GM06990 (cell line): ENCODE measurements at regions not wholly inside any gene's neighbourhood (a gene's known extent, or its start where the extent isn't known, plus 50 kb on each side); places are given as distances from the start of the nearest gene placed in this dataset.
"Not testable (repeated sequence)": the region's sequence is repeated elsewhere in the genome, so short reads cannot be mapped to it uniquely, and the experiment has no call there.

Source experiments
- DNase-seq: peaks from one replicate; pipeline ENCODE4 v3.0.0-alpha.2; 2011; ENCODE audit not compliant: insufficient read length; ENCODE audit errors: extremely low read depth
- H3K27me3 ChIP-seq: replicated peaks from 2 replicates; pipeline ENCODE4 v1.6.0; 2011; ENCODE audit warnings: low read length; ENCODE audit not compliant: control insufficient read depth, insufficient read depth
- H3K36me3 ChIP-seq: 2 replicates; pipeline ENCODE4 v1.5.1; 2011; ENCODE audit warnings: low read length; ENCODE audit not compliant: control insufficient read depth, insufficient read depth
- H3K4me3 ChIP-seq: replicated peaks from 2 replicates; pipeline ENCODE4 v1.5.1; 2011; ENCODE audit warnings: low read depth, mild to moderate bottlenecking, control low read depth, low read length
- CTCF ChIP-seq: IDR thresholded peaks from 2 replicates; pipeline ENCODE4 v1.5.1; 2011; ENCODE audit warnings: low read length, control low read depth, mild to moderate bottlenecking, inconsistent platforms; ENCODE audit not compliant: insufficient read depth, poor library complexity, severe bottlenecking

DNA sequence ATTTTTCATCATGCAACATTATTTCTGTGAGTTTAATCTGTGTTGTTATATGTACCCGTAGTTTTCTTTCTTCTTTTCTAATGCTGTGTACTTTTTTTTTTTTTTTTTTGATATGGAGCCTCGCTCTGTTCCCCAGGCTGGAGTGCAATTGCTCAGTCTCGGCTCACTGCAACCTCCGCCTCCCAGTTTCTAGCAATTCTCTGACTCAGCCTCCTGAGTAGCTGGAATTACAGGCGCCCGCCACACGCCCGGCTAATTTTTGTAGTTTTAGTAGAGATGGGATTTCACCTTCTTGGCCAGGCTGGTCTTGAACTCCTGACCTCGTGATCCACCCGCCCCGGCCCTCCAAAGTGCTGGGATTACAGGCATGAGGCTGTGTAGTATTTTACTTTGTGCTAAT lies 155.4 kb downstream of the GALR1 start:
- Histone ChIP-seq H3K4me3 (no peak overlapping the region), H3K36me3 (no peaks in the 10 kb centered on the region), H3K27me3 (no peaks in the 10 kb centered on the region)
- TF ChIP-seq CTCF: no peak
- DNase-seq: no peak

- no peak for TF ChIP-seq CTCF
- Histone ChIP-seq H3K36me3 (no peaks in the 10 kb centered on the region), H3K27me3 (no peaks in the 10 kb centered on the region), H3K4me3 (no peak overlapping the region)
- DNase-seq: no peak
Observed at GRCh38 chr18:77407733-77408132, 158.1 kb downstream of the GALR1 start.

DNA sequence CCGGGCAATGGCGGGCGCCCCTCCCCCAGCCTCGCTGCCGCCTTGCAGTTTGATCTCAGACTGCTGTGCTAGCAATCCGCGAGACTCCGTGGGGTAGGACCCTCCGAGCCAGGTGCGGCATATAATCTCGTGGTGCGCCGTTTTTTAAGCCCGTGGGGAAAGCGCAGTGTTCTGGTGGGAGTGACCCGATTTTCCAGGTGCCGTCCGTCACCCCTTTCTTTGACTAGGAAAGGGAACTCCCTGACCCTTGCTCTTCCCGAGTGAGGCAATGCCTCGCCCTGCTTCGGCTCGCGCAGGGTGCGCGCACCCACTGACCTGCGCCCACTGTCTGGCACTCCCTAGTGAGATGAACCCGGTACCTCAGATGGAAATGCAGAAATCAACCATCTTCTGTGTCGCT lies 171.9 kb downstream of the GALR1 start:
- not testable (repeated sequence) for H3K27me3 ChIP-seq, DNase-seq

DNA sequence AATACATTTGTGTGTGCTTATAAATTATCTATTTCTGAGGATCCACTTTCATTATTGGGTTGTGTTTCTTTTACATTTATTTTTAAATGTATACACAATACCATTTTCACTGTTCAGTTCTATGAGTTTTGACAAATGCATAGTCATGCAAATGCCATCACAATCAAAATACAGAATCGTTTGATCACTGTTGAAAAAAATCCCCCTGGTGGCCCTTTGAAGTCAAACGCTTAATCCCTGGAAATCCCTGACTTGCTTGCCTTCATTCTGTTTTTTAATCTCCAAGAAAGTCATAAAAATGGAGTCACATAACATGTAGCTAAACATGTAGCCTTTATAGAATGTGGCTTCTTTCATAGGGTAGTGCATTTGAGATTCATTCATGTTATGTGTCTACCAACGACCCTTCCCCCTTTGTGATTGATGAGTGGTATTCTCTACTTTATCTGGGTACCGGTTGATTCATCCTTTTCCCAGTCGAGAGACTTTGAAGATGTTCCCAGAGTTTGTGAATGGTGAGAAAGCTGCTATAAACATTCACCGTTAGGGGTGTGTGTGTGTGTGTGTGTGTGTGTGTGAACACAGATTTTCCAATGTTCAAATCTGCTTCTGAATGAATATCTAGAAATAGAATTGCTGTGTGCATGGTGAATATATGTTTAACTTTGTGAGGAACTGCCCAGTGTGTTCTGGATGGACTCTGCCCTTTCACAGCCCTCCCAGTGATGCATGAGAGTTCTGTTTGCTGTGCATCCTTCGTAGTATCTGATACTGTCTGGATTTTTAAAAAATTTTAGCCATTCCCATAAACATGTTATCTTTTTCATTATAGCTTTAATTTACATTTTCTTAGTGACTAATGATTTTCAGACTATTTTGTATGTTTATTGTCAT lies 173.6 kb downstream of the GALR1 start:
- no peak overlapping the region for H3K4me3 ChIP-seq
- TF ChIP-seq CTCF: no peak
- DNase-seq: no peak
- H3K36me3 ChIP-seq: no peaks in the 10 kb centered on the region
- no peaks in the 10 kb centered on the region for H3K27me3 ChIP-seq

More for the DNA sequence above, 171.9 kb downstream of the GALR1 start:
- H3K36me3 ChIP-seq, H3K4me3 ChIP-seq: not testable (repeated sequence)

- Histone ChIP-seq H3K4me3 (no peak overlapping the region), H3K36me3 (no peaks in the 10 kb centered on the region), H3K27me3 (no peaks in the 10 kb centered on the region)
- DNase-seq: no peak
- no peak for TF ChIP-seq CTCF
Observed at GRCh38 chr18:77433076-77433475, 183.4 kb downstream of the GALR1 start.

DNA sequence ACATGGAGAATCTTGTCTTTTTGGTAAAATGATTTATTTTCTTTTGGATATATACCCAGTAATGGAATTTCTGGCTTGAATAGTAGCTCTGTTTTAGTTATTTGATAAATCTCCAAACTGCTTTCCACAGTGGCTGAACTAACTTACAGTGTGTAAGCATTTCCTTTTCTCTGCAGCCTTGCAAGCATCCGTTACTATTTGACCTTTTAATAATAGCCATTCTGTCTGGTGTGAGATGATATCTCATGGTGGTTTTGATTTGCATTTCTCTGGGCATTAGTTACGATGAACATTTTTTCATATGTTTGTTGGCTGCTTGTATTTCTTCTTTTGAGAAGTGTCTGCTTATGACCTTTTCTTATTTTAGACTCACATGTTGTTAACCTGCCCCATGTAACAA lies 190.2 kb downstream of the GALR1 start:
- Histone ChIP-seq H3K36me3 (no peaks in the 10 kb centered on the region), H3K4me3 (no peak overlapping the region), H3K27me3 (no peaks in the 10 kb centered on the region)
- no peak for TF ChIP-seq CTCF
- DNase-seq: no peak
